Naive thymus-derived CD8-positive, alpha-beta T cell (primary cell): ENCODE measurements at regions not wholly inside any gene's neighbourhood (a gene's known extent, or its start where the extent isn't known, plus 50 kb on each side); places are given as distances from the start of the nearest gene placed in this dataset.

Experiments used
- ATAC-seq, 2 donors: fragments of 150-1000 bp; cut with Tn5 transposase in 1 of 2; sonication (Bioruptor Pico), chemical (Tn5 transposase) in 1 of 2; 1 replicate in 1 of 2; 2 replicates in 1 of 2; pipeline ENCODE4 v1.10.0; 2021; ENCODE audit warnings: mild to moderate bottlenecking in 2 of 2, moderate library complexity in 2 of 2
- POLR2A ChIA-PET: fragments of 350-600 bp; sonication (Branson Sonifier 250); formaldehyde crosslinking; loops from one replicate; lab custom pipeline; 2021; ENCODE audit warnings: antibody characterized with exemption; lab: Charles Lee
- DNase-seq, 10 donors: peaks; one replicate each; pipeline versions ENCODE4 v3.0.0 to v3.0.0-alpha.2; 2020 to 2022
- H3K27ac Mint-ChIP-seq, 10 donors: one replicate each; pipeline ENCODE4 v1.8.0; 2020 to 2022; ENCODE audit warnings: mild to moderate bottlenecking in 10 of 10, mixed read lengths in 10 of 10, moderate library complexity in 4 of 10, inconsistent platforms in 1 of 10
- H3K27me3 Mint-ChIP-seq, 5 donors: one replicate each; pipeline ENCODE4 v1.8.0; 2021 to 2022; ENCODE audit warnings: mixed read lengths in 5 of 5
- H3K36me3 Mint-ChIP-seq, 3 donors: one replicate each; pipeline ENCODE4 v1.8.0; 2020 to 2022; ENCODE audit warnings: mixed read lengths in 3 of 3, mild to moderate bottlenecking in 2 of 3, inconsistent platforms in 1 of 3
- H3K4me1 Mint-ChIP-seq, 4 donors: one replicate each; pipeline ENCODE4 v1.8.0; 2021 to 2022; ENCODE audit warnings: mixed read lengths in 4 of 4
- H3K4me3 Mint-ChIP-seq, 10 donors: one replicate each; pipeline ENCODE4 v1.8.0; 2020 to 2022; ENCODE audit warnings: mild to moderate bottlenecking in 10 of 10, mixed read lengths in 10 of 10, moderate library complexity in 6 of 10, inconsistent platforms in 1 of 10
- H3K9me3 Mint-ChIP-seq, 9 donors: one replicate each; pipeline ENCODE4 v1.8.0; 2020 to 2022; ENCODE audit warnings: mixed read lengths in 9 of 9, mild to moderate bottlenecking in 3 of 9, inconsistent platforms in 1 of 9, moderate library complexity in 1 of 9

DNA sequence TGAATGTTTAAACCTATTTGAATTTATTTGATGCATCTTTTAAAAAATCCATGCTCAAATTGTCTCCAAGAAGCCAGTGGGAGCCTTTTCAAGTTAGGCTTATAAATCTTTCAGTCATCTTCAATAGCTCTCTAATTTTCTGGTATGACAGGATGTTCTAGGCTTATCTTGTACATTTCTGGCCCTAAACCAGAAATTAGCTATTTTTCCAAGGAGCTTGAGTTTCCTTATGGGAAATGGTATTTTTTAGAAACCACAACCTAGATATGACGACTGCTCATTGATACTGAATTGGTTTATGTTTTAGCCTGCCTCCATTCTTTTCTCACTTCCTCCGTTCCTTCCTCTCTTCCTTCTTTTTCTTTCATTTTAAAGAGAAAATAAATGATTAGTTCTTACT is 172.3 kb downstream of the SPRY1 start:
- peaks cover 0 to 3% (median 0%) of the 10 kb centered on the region in 5 donors for H3K27me3 Mint-ChIP-seq
- no peak for DNase-seq
- H3K36me3 Mint-ChIP-seq, result no peaks in the 10 kb centered on the region
- H3K27ac Mint-ChIP-seq, result no peak overlapping the region
- POLR2A ChIA-PET, result no interaction called here
- H3K4me1 Mint-ChIP-seq, result peaks cover 2 to 6% (median 3%) of the 10 kb centered on the region in 4 donors
- peaks cover 0 to 2% (median 0%) of the 10 kb centered on the region in 9 donors for H3K9me3 Mint-ChIP-seq
- ATAC-seq, result no peak
- H3K4me3 Mint-ChIP-seq, result no peak overlapping the region

DNA sequence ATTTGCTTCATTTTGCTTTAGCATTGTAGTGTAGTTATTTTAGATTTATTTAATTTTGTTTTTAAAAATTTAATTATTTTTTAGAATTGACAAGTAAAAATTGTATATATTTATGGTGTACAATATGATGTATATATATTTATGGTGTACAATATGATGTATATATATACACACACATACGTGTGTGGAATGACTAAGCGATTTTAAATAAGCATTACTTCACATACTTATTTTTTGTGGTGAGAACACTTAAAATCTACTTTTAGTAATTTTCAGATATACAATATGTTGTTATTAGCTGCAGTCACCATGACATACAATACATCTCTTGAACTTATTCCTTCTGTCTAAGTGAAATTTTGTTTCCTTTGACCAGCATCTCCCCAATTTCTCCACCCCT is 172.9 kb downstream of the SPRY1 start:
- no peak overlapping the region for H3K27ac Mint-ChIP-seq
- POLR2A ChIA-PET, result no interaction called here
- no peak for ATAC-seq

DNA sequence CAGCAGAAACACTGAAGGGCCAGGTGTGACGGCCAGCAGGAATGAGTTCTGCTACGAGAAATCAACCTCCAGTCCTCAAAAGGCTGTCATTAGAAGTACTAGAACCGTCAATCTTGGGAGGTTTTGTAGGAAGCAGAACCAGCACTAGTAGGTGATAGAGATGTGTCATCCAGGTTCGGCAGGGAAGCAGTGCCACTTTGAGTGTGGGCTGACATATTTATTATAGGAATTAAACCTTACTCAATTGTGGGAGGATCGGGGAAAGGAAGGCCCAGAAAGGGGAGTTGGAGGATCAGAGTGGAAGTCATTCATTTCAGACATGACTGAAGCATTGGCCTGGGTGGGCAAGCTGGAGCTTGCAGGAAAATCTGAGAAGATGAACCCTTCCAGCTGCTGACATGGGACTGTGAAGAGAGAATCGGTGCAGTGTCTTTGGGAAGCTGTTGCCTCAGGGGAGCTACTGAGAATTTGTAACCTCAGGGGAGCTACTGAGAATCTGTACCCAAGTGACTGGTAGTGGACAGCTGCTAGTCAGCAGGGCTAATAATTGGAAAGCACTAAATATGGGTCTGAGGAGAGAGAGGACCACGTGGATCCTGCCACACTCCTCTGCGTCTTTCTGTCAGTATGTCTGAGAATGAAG is 177.4 kb downstream of the SPRY1 start:
- H3K4me3 Mint-ChIP-seq, result no peak overlapping the region
- H3K9me3 Mint-ChIP-seq, result peaks cover 0 to 2% (median 0%) of the 10 kb centered on the region in 9 donors
- DNase-seq (no peak), ATAC-seq (no peak)
- POLR2A ChIA-PET, result no interaction called here
- peaks cover 0 to 8% (median under 1%) of the 10 kb centered on the region in 4 donors for H3K4me1 Mint-ChIP-seq
- H3K27me3 Mint-ChIP-seq, result peaks cover 0 to 3% (median 0%) of the 10 kb centered on the region in 5 donors
- peaks cover 0 to 2% (median under 1%) of the 10 kb centered on the region in 3 donors for H3K36me3 Mint-ChIP-seq
- H3K27ac Mint-ChIP-seq, result peak overlapping the region in 1 of 10 donors; percentile 23

More for the DNA sequence above, 172.9 kb downstream of the SPRY1 start:
- peaks cover 0 to 2% (median 0%) of the 10 kb centered on the region in 9 donors for H3K9me3 Mint-ChIP-seq
- no peaks in the 10 kb centered on the region for H3K36me3 Mint-ChIP-seq
- H3K4me1 Mint-ChIP-seq, result peaks cover 2 to 6% (median 4%) of the 10 kb centered on the region in 4 donors
- no peak for DNase-seq
- no peak overlapping the region for H3K4me3 Mint-ChIP-seq
- H3K27me3 Mint-ChIP-seq, result peaks cover 0 to 3% (median 0%) of the 10 kb centered on the region in 5 donors

DNA sequence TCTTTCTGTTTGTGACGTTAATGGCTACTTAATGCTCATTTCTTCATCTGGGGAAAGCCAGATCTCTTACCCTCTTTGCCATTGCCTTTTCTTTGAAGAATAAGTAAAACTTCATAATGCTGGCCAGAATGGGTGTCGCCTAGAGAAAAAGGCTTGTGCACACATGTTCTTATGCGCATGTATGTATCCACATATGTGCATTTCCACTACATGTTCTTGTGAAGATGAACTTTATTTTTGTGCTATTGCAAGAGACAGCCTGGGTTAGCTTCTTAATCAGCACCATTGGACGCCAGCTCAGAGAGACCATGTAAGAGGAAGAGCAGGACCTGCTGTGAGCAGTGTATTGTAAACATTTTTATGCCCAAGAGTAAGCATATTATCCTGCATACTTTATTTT is 178.7 kb downstream of the SPRY1 start:
- H3K27ac Mint-ChIP-seq, result no peak overlapping the region
- no peak overlapping the region for H3K4me3 Mint-ChIP-seq
- POLR2A ChIA-PET, result no interaction called here
- no peak for DNase-seq
- peaks cover 0 to 8% (median under 1%) of the 10 kb centered on the region in 4 donors for H3K4me1 Mint-ChIP-seq
- peaks cover 0 to 10% (median 7%) of the 10 kb centered on the region in 3 donors for H3K36me3 Mint-ChIP-seq
- H3K9me3 Mint-ChIP-seq, result peaks cover 0 to 14% (median 1%) of the 10 kb centered on the region in 9 donors
- ATAC-seq, result no peak
- H3K27me3 Mint-ChIP-seq, result peaks cover 0 to 3% (median 0%) of the 10 kb centered on the region in 5 donors

DNA sequence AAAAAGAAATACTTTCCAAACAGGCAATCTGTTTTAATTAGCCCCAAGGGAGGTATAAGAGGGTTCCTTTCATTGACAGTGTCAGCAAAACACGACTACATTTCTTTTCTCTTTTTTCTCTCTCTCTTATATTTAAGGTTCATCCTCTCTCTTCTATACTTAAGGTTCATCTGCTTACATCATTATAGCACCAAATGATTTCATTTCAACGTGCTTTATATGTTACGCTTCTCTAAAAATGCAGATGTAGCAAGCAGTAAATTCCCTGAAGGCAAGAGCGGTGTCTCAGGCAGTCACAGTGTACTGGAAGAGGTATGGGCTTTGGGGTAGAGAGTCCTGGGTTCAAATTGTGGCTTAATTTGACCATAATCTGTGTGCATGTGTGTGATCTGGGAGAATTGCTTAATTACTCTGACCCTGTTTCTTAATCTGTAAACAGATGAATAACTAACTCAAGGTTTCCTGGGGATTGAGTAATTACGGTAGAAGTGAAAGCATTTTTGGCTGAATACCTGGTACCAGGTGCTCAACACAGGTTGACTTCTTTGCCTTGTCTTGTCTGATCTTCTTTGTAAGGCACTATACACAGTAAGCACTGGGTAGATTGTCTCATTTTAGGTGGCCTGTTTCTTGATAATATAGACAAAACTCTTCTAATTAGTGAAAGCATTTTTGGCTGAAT is 180.8 kb downstream of the SPRY1 start:
- Mint-ChIP-seq H3K36me3 (peaks cover 0 to 30% (median 24%) of the 10 kb centered on the region in 3 donors), H3K9me3 (peaks cover 0 to 35% (median 15%) of the 10 kb centered on the region in 9 donors), H3K4me1 (peaks cover 0 to 8% (median under 1%) of the 10 kb centered on the region in 4 donors), H3K27me3 (no peaks in the 10 kb centered on the region), H3K4me3 (no peak overlapping the region), H3K27ac (no peak overlapping the region)
- DNase-seq (no peak), ATAC-seq (no peak)
- POLR2A ChIA-PET, result no interaction called here

DNA sequence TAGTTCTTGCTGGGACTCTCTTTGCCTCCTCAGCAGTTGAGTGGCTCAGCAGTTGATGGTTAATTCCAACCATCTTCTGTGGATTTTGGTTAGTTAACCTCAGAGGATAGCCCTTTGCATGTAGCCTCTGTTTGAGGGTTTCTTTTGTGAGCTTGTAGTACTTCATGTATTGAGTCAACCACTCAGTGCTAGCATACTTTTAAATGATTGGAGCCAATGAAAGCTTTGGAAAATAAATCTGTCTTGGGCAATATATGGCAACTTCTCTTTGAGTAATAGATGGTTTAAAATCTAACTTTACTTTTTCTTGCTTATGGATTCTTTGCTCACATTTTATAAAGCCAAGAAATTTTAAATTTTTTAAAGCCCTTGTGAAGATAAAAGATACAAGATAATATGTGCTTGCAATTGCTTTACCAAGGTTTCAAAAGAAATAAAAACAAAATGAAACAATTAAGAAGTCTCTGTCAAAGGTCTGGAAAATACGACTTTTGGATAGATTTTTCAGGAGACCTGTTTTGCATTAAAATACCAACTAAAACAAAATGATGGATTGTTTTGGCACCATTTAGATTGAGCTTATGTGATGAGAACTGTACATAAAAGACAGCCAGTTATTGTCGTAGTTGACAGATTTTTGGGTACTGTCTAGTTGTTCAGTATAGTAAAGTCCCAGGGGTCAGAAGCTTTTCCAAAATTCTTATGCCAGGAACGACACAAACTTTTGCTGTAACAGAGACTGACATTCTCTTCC is 181.9 kb downstream of the SPRY1 start:
- DNase-seq, result no peak
- Mint-ChIP-seq H3K27ac (no peak overlapping the region), H3K27me3 (no peaks in the 10 kb centered on the region), H3K4me1 (peaks cover 0 to 8% (median under 1%) of the 10 kb centered on the region in 4 donors), H3K36me3 (peaks cover 0 to 30% (median 24%) of the 10 kb centered on the region in 3 donors), H3K4me3 (no peak overlapping the region), H3K9me3 (peaks cover 0 to 36% (median 15%) of the 10 kb centered on the region in 9 donors)
- POLR2A ChIA-PET, result no interaction called here
- ATAC-seq, result no peak

DNA sequence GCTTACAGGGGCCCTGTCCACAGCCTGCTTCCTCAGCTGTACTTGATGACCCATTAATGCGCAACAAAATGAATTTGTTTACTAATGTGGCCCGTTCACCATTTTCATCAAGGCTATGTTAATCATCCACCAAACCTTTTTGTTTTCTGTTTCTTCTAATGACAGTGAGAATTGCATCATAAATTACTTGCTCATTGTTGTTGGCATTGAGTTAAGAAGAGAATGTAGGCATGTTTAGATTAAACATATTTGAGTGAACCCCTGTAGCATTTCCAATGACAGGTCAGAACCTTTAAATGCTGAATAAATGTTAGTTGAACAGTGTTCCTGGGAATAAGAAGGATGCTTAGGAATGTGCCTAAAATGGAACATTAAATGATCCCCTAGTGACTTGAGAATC is 183.4 kb downstream of the SPRY1 start:
- Mint-ChIP-seq H3K4me1 (peaks cover 0 to 2% (median 0%) of the 10 kb centered on the region in 4 donors), H3K9me3 (peaks cover 0 to 36% (median 15%) of the 10 kb centered on the region in 9 donors)
- POLR2A ChIA-PET, result no interaction called here

DNA sequence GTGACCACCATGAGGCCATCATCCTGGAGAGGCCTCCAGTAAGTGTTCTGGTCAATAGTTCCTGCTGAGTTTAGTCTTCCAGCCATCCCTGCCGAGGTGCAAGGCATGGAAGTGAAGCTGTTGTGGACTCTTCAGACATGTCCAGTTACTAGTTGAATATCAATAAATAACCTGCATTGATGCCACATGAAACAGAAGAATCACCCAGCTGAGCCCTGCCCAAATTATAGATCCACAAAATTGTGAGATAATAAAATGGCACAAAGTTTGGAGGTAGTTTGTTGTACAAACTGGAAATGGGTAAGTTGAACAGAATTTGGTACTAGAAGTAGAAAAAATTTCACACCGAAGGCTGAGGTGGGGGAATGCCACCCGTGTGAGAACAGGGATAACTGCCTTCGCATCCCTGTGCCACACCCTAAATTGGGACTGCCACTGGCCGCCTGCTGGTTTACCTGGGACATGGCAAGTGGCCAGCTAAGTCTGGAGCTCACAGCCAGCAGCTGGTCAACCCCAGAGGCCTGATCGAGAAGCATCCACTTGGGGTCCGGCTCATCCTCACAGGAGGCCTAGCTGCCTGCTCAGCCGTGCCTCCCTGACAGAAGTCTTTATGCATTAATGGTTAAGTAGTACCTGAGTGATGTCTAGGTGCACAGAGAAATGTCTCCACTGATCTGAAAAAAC is 184.5 kb downstream of the SPRY1 start:
- POLR2A ChIA-PET, result no interaction called here
- H3K9me3 Mint-ChIP-seq, result peaks cover 0 to 36% (median 15%) of the 10 kb centered on the region in 9 donors
- no peaks in the 10 kb centered on the region for H3K27me3 Mint-ChIP-seq
- no peak for ATAC-seq
- no peak overlapping the region for H3K27ac Mint-ChIP-seq
- DNase-seq, result no peak
- no peak overlapping the region for H3K4me3 Mint-ChIP-seq
- peaks cover 0 to 30% (median 24%) of the 10 kb centered on the region in 3 donors for H3K36me3 Mint-ChIP-seq
- no peaks in the 10 kb centered on the region for H3K4me1 Mint-ChIP-seq

More for the DNA sequence above, 183.4 kb downstream of the SPRY1 start:
- Mint-ChIP-seq H3K36me3 (peaks cover 0 to 30% (median 24%) of the 10 kb centered on the region in 3 donors), H3K27me3 (no peaks in the 10 kb centered on the region), H3K27ac (no peak overlapping the region), H3K4me3 (no peak overlapping the region)
- DNase-seq (no peak), ATAC-seq (no peak)

DNA sequence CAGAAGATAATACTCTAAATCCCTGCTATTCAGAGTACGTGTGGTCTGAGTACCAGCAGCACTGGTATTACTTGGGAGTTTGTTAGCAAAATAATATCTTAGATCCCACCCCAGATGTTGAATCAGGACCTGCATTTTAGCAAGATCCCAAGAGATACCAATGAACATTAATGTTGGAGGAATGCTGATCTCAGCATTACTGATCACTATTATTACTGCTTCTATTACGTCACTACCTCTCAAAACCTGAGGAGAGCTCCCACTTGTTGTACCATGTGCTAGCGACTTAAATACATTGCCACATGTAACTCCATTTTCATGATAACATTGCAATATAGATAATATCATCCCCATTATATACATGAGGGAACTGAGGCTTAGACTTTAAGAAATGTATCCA is 185.2 kb downstream of the SPRY1 start:
- Mint-ChIP-seq H3K4me3 (no peak overlapping the region), H3K9me3 (peaks cover 0 to 36% (median 15%) of the 10 kb centered on the region in 9 donors), H3K27me3 (no peaks in the 10 kb centered on the region), H3K27ac (no peak overlapping the region), H3K36me3 (peaks cover 0 to 30% (median 24%) of the 10 kb centered on the region in 3 donors), H3K4me1 (no peaks in the 10 kb centered on the region)
- DNase-seq (no peak), ATAC-seq (no peak)
- POLR2A ChIA-PET, result no interaction called here

DNA sequence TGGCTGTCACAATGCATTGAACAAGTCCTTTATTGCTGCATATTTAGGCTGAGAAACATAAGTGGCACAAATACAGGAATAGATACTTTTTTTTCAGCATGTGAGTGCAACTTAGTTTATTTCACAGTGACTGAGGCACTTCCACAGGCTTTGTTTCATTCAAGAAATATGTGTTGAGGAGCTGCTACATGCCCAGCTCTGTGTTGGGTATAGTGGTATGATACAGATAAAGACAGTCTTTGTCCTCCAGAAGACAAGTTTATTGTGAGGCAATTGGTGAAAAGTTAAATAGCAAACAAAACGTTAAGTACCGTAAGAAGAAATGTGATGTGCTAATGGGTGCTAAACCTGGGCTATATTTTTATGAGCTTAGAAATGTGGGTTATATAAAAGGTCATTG is 186.4 kb downstream of the SPRY1 start:
- H3K27me3 Mint-ChIP-seq, result no peaks in the 10 kb centered on the region
- POLR2A ChIA-PET, result no interaction called here
- peaks cover 0 to 36% (median 15%) of the 10 kb centered on the region in 9 donors for H3K9me3 Mint-ChIP-seq
- H3K4me3 Mint-ChIP-seq, result no peak overlapping the region
- peaks cover 0 to 30% (median 24%) of the 10 kb centered on the region in 3 donors for H3K36me3 Mint-ChIP-seq
- ATAC-seq (no peak), DNase-seq (no peak)
- peaks cover 0 to 1% (median 0%) of the 10 kb centered on the region in 4 donors for H3K4me1 Mint-ChIP-seq
- no peak overlapping the region for H3K27ac Mint-ChIP-seq

DNA sequence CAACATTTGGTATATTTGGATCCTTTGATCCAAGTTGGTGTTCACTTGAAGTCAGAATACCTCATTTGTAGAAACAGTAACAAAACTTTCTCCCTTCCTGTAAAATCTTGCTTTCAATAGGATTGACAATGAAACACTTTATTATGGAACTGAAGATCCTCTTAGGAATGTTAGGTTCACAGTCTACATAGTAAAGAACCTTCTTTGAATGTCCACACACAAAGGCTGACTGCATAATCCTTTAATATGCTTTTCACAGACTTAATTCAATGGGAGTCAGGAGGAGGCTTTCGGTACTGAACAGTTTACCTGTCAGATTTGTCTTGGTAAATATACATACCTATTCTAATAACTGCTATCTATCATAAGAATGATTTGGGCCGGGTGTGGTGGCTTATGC is 188.5 kb downstream of the SPRY1 start:
- H3K4me3 Mint-ChIP-seq, result no peak overlapping the region
- peaks cover 0 to 14% (median 0%) of the 10 kb centered on the region in 4 donors for H3K4me1 Mint-ChIP-seq
- H3K27me3 Mint-ChIP-seq, result no peaks in the 10 kb centered on the region
- no peak for DNase-seq
- POLR2A ChIA-PET, result no interaction called here
- no peak for ATAC-seq
- H3K27ac Mint-ChIP-seq, result no peak overlapping the region
- H3K36me3 Mint-ChIP-seq, result peaks cover 0 to 20% (median 18%) of the 10 kb centered on the region in 3 donors
- H3K9me3 Mint-ChIP-seq, result peaks cover 0 to 24% (median 14%) of the 10 kb centered on the region in 9 donors

DNA sequence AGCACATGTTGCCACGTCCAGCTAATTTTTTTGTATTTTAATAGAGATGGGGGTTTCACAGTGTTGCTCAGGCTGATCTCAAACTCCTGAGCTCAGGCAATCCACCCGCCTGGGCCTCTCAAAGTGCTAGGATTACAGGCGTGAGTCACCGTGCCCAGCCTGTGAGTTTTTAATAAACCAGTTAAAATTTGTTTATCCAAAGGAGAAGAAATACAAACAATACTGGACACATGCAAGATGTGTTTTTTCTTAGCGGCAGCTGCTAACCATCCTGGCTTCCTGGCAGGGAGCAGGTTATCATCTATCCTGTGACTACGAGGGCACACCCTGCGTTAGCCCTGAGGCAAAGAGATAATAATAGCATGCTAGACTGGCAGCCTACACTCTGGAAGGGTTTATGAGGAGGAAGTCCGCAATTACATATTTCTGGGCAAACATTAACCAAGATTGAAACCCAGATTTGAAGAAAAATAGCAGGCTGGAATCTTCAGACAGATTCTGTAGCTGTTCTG is 191.4 kb downstream of the SPRY1 start:
- DNase-seq (no peak), ATAC-seq (no peak)
- H3K27me3 Mint-ChIP-seq, result no peaks in the 10 kb centered on the region
- POLR2A ChIA-PET, result no interaction called here
- H3K4me1 Mint-ChIP-seq, result peaks cover 0 to 14% (median 0%) of the 10 kb centered on the region in 4 donors
- H3K4me3 Mint-ChIP-seq, result no peak overlapping the region
- H3K36me3 Mint-ChIP-seq, result no peaks in the 10 kb centered on the region
- no peak overlapping the region for H3K27ac Mint-ChIP-seq
- no peaks in the 10 kb centered on the region for H3K9me3 Mint-ChIP-seq
